ENCODE measurements at regions not wholly inside any gene's neighbourhood (a gene's known extent, or its start where the extent isn't known, plus 50 kb on each side); places are given as distances from the start of the nearest gene placed in this dataset.

DNA sequence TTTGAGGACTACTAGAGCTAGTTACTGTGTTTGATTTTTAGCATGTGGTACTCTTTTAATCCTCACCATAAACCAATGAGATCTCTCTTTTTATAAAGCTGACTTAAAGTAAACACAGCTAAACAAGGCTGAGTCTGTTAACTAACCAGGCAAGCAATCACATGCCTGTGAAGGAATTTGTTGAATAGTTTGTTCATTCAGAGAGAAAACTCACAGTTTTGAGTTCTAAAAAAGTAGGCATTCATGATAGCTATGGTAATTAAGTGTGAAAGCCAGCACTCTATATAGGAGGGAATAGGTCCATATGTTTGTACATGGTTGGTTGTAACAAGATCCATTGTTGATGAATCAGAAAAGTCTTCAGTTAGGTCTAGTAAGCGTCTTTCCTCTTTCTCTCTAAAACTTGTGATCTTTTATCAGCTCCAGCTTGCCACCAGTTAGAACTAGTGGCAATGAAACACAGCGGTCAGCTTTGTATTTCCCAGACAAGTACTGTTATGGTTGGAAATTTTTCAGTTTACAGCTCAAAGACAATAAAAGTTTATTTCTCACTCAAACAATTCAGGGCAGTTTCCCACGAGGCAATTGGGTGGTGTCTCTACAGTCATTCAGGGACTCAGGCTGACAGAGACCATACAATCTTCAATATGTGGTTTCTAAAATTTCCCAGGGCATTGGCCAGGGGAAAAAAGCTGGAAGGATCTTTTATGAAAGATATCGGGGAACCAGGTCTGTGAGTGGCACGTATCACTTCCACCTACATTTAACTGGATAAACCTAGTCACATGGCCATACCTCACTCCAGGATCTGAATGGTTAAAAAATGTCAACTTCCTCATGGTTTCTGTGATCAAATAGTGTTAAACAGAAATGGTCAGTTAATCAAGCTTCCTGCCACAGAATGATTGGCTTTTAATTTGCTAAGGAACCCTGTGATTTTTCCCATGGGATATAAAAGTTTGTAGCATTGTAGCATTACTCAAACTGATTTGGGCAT is 203.1 kb downstream of the KIF21A start:
- TF ChIP-seq POLR2A (IDR thresholded peaks at IDR 0.05; ENCODE audit: borderline replicate concordance, extremely low read depth, insufficient read depth, insufficient read length), result no peak
- TF ChIP-seq, protein P1, sequence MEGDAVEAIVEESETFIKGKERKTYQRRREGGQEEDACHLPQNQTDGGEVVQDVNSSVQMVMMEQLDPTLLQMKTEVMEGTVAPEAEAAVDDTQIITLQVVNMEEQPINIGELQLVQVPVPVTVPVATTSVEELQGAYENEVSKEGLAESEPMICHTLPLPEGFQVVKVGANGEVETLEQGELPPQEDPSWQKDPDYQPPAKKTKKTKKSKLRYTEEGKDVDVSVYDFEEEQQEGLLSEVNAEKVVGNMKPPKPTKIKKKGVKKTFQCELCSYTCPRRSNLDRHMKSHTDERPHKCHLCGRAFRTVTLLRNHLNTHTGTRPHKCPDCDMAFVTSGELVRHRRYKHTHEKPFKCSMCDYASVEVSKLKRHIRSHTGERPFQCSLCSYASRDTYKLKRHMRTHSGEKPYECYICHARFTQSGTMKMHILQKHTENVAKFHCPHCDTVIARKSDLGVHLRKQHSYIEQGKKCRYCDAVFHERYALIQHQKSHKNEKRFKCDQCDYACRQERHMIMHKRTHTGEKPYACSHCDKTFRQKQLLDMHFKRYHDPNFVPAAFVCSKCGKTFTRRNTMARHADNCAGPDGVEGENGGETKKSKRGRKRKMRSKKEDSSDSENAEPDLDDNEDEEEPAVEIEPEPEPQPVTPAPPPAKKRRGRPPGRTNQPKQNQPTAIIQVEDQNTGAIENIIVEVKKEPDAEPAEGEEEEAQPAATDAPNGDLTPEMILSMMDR (IDR thresholded peaks at IDR 0.05 in 2 of 3, conservative IDR thresholded peaks at IDR 0.05 in 1 of 3; ENCODE audit: borderline replicate concordance in 1 of 3, insufficient read depth in 1 of 3, low read depth in 2 of 3, low read length in 2 of 3), result no peak
- no peak for TF ChIP-seq CEBPB (IDR thresholded peaks at IDR 0.05; ENCODE audit: low read depth)
- TF ChIP-seq SP1 (IDR thresholded peaks at IDR 0.05; ENCODE audit: low read depth), result no peak
- TF ChIP-seq, protein P2, sequence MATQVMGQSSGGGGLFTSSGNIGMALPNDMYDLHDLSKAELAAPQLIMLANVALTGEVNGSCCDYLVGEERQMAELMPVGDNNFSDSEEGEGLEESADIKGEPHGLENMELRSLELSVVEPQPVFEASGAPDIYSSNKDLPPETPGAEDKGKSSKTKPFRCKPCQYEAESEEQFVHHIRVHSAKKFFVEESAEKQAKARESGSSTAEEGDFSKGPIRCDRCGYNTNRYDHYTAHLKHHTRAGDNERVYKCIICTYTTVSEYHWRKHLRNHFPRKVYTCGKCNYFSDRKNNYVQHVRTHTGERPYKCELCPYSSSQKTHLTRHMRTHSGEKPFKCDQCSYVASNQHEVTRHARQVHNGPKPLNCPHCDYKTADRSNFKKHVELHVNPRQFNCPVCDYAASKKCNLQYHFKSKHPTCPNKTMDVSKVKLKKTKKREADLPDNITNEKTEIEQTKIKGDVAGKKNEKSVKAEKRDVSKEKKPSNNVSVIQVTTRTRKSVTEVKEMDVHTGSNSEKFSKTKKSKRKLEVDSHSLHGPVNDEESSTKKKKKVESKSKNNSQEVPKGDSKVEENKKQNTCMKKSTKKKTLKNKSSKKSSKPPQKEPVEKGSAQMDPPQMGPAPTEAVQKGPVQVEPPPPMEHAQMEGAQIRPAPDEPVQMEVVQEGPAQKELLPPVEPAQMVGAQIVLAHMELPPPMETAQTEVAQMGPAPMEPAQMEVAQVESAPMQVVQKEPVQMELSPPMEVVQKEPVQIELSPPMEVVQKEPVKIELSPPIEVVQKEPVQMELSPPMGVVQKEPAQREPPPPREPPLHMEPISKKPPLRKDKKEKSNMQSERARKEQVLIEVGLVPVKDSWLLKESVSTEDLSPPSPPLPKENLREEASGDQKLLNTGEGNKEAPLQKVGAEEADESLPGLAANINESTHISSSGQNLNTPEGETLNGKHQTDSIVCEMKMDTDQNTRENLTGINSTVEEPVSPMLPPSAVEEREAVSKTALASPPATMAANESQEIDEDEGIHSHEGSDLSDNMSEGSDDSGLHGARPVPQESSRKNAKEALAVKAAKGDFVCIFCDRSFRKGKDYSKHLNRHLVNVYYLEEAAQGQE (IDR thresholded peaks at IDR 0.05; ENCODE audit: low read depth), result no peak
- no peak for TF ChIP-seq POLR2AphosphoS5 (IDR thresholded peaks at IDR 0.05; ENCODE audit: low read depth, low read length)
- TF ChIP-seq, protein P3, sequence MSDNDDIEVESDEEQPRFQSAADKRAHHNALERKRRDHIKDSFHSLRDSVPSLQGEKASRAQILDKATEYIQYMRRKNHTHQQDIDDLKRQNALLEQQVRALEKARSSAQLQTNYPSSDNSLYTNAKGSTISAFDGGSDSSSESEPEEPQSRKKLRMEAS (IDR thresholded peaks at IDR 0.05), result no peak
- no peak for TF ChIP-seq EZH2phosphoT487 (IDR thresholded peaks at IDR 0.05; ENCODE audit: borderline replicate concordance)
- TF ChIP-seq, protein P4, sequence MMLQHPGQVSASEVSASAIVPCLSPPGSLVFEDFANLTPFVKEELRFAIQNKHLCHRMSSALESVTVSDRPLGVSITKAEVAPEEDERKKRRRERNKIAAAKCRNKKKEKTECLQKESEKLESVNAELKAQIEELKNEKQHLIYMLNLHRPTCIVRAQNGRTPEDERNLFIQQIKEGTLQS (IDR thresholded peaks at IDR 0.05), result no peak
- TF ChIP-seq, protein P5, sequence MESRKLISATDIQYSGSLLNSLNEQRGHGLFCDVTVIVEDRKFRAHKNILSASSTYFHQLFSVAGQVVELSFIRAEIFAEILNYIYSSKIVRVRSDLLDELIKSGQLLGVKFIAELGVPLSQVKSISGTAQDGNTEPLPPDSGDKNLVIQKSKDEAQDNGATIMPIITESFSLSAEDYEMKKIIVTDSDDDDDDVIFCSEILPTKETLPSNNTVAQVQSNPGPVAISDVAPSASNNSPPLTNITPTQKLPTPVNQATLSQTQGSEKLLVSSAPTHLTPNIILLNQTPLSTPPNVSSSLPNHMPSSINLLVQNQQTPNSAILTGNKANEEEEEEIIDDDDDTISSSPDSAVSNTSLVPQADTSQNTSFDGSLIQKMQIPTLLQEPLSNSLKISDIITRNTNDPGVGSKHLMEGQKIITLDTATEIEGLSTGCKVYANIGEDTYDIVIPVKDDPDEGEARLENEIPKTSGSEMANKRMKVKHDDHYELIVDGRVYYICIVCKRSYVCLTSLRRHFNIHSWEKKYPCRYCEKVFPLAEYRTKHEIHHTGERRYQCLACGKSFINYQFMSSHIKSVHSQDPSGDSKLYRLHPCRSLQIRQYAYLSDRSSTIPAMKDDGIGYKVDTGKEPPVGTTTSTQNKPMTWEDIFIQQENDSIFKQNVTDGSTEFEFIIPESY (IDR thresholded peaks at IDR 0.05; ENCODE audit: extremely low read depth, insufficient replicate concordance, low read length), result no peak
- no peak for TF ChIP-seq YY1 (IDR thresholded peaks at IDR 0.05; ENCODE audit: extremely low read depth, insufficient replicate concordance, low read depth, low read length)
- TF ChIP-seq ZNF274 (IDR thresholded peaks at IDR 0.05; ENCODE audit: low read depth, low read length), result no peak
- TF ChIP-seq EGR1 (IDR thresholded peaks at IDR 0.05; ENCODE audit: low read depth), result no peak
